Panc1 (cell line): ENCODE measurements at regions not wholly inside any gene's neighbourhood (a gene's known extent, or its start where the extent isn't known, plus 50 kb on each side); places are given as distances from the start of the nearest gene placed in this dataset.

Experiments used
- CTCF ChIP-seq: fragments of 450-650 bp; IDR thresholded peaks from 2 replicates; pipeline ENCODE4 v1.5.1; 2017; ENCODE audit warnings: mild to moderate bottlenecking
- POLR2AphosphoS5 ChIP-seq: IDR thresholded peaks from 2 replicates; pipeline ENCODE4 v1.6.1; 2012; ENCODE audit warnings: mild to moderate bottlenecking, low read depth, low read length, moderate library complexity
- SIN3A ChIP-seq: IDR thresholded peaks from 2 replicates; pipeline ENCODE4 v1.6.1; 2012; ENCODE audit warnings: low read depth, mild to moderate bottlenecking, low read length, moderate library complexity, borderline replicate concordance; ENCODE audit not compliant: insufficient read depth

- TF ChIP-seq CTCF (no peak), SIN3A (no peak), POLR2AphosphoS5 (no peak)
Measured at GRCh38 chrX:129310000-129310399, 213.3 kb downstream of the SMARCA1 start.
